Stimulated activated naive CD4-positive, alpha-beta T cell treated with Interleukin-2 at 50 U/mL for 16 hours (primary cell): ENCODE measurements at regions not wholly inside any gene's neighbourhood (a gene's known extent, or its start where the extent isn't known, plus 50 kb on each side); places are given as distances from the start of the nearest gene placed in this dataset.

Source experiments
- DNase-seq: peaks from one replicate; lab custom pipeline; 2025; lab: John Stamatoyannopoulos, UW

- DNase-seq = no peak
Measured at GRCh38 chr11:113634940-113635575, 71.0 kb downstream of the TMPRSS5 start.

DNA sequence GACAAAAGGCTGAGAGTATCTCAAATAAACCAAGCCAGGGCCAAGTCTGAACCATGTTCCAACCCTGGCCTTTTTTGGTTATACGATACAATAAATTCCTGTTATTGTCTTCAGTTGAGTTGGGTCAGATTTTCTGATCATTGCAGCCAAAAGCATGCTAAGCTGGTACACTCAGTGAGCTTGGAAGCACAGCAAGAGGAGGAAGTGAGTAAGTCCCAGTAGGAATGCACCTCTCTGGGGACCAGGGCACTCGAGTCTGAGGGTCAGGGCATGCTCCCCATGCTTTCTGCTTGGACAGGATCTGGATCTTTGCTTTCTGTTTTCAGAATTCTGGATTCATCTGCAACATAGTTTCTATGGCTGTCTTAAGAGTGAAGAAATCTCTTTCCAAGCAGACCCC lies 73.1 kb downstream of the TMPRSS5 start:
- no peak for DNase-seq

- DNase-seq = no peak
Measured at GRCh38 chr11:113629562-113629961, 76.5 kb downstream of the TMPRSS5 start.

- no peak for DNase-seq
Measured at GRCh38 chr11:113628912-113629311, 77.2 kb downstream of the TMPRSS5 start.

DNA sequence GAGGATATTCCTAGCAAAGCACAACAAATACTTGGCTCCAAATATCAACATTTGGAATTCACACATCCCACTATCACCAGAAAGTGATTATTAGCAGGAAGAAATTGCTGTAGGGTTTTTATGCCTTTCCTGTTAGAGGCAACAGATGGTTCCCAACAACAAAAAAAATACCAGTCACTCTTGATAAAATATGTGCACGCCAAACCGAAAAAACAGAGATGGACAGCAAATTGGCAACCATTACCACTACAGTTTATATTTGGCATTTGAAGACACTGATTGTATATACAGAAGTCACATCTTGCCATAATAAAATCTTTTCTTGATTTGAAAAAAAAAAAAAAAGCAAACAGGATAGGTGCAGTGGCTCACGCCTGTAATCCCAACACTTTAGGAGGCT lies 78.2 kb downstream of the TMPRSS5 start:
- no peak for DNase-seq

- DNase-seq = no peak
Measured at GRCh38 chr11:113627297-113627696, 78.8 kb downstream of the TMPRSS5 start.

DNA sequence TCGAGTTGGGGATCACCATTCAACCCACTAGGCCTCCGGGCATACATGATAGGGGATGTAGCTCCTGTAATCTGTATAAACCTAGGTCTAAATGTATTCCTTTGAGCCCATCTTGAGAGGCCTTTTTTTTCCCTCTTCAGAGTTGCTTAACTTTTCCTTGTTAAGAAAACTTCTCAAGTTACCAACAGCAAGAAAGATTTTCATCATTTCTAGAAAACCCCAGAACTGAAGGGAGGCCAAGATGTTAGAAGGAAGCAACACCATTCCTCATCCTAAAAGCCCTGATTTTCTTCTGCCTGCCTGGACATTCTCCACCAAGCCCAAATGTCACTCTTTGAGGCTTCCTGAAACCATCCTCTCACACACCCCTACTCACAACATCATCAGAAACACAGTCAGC lies 79.4 kb downstream of the TMPRSS5 start:
- no peak for DNase-seq

- no peak for DNase-seq
Measured at GRCh38 chr11:113623114-113623513, 83.0 kb downstream of the TMPRSS5 start.

GRCh38 chr11:113618360-113618759 lies 87.7 kb downstream of the TMPRSS5 start:
- DNase-seq = no peak

GRCh38 chr11:113615773-113616172 lies 90.3 kb downstream of the TMPRSS5 start:
- no peak for DNase-seq

DNA sequence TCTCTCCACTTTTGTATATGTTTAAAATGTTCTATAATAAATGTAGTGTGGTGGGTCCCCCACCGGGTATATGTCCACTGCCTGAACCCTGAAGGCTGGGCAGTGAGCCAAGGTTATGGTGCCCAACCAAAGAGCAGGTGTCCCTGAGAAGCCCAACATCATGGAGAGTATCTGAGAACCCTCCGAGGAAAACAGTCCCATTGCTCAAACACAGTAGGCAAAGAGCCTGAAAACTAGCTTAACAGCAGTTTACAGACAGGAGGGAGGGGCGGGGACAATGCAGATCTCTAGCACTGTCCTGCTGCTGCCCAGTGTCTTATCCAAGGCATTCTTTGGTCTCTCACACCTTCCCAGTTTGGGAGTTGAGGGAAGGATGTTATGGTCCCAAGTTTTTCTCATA lies 91.0 kb downstream of the TMPRSS5 start:
- DNase-seq = no peak

- no peak for DNase-seq
Measured at GRCh38 chr11:113614097-113614496, 92.0 kb downstream of the TMPRSS5 start.

- DNase-seq = no peak
Measured at GRCh38 chr11:113613619-113614018, 92.5 kb downstream of the TMPRSS5 start.

DNA sequence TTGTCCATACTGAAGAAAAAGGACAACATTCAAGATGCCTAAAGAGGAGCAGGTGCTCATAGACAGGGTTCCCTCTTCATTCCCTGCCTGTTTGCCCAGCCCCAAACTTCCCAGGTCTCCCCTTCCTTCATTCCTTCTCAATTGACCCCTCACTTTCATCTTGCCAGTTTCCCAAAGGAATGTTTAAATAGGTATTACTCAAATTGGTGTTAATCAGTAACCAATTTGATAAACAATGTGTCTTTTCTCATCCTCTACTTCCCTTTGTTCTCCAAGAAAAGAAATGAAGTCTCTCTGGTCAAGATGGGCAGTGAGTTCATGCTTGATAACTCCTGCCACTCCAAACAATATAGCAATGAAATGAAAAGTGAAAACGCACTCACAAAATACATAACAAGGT lies 101.9 kb downstream of the TMPRSS5 start:
- DNase-seq = no peak

GRCh38 chr11:113603277-113604059 lies 102.6 kb downstream of the TMPRSS5 start:
- DNase-seq = no peak

DNA sequence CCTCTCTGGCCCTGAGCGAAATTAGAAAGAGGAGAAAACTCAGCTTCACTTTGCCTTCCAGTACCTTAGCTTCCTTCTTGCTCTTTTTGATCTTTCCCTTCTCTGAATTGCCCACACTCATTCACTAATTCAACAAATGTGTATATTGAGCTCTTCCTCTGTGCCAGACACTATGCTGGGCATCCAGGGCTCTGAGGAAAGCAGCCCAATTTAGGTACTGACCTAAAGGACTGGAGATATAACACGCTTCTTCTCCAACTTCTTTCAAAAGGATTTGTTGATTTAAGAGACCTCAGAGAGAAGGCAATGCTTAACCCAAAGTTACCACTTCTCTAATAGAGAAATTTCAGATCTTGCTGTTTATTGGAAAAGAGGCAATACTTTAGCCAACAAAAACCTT lies 103.6 kb downstream of the TMPRSS5 start:
- DNase-seq = no peak

GRCh38 chr11:113596658-113597057 lies 109.5 kb downstream of the TMPRSS5 start:
- DNase-seq = no peak

GRCh38 chr11:113595810-113596594 lies 110.1 kb downstream of the TMPRSS5 start:
- no peak for DNase-seq

- no peak for DNase-seq
Measured at GRCh38 chr11:113593698-113594308, 112.3 kb downstream of the TMPRSS5 start.

DNA sequence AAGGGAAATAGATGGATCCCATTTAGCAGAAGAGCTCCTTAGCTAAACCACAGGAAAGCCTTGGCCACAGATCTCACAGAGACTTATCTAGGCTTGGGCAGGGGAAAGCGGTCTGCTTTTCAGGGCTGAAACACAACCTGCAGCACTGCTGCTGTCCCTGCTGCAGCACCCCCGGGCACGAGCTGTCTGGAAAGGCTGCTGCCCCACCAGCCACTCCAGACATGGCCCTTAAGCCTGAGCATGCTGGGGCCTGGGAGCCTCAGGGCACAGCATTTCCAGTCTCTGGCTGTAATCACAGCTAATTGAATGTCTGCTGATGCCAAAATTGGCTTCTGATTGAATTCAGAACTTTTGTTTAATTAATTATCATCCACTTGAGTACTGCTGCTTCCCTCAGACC lies 115.0 kb downstream of the TMPRSS5 start:
- DNase-seq = no peak

- no peak for DNase-seq
Measured at GRCh38 chr11:113587308-113587739, 112.1 kb upstream of the DRD2 start.

DNA sequence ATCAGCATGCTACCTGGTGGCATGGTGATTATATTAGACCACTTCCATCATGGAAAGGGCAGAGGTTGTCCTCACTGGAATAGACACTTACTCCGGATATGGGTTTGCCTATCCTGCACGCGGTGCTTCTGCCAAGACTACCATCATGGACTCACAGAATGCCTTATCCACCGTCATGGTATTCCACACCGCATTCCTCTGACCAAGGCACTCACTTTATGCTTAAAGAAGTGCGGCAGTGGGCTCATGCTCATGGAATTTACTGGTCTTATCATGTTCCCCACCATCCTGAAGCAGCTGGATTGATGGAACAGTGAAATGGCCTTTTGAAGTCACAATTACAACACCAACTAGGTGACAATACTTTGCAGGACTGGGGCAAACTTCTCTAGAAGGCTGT lies 109.2 kb upstream of the DRD2 start:
- DNase-seq = no peak
